DMS 273 treated with DMSO at 0.1 percent for 48 hours (cell line): ENCODE measurements at regions not wholly inside any gene's neighbourhood (a gene's known extent, or its start where the extent isn't known, plus 50 kb on each side); places are given as distances from the start of the nearest gene placed in this dataset.

Source experiments
- DNase-seq: peaks from one replicate; lab custom pipeline; 2025; lab: John Stamatoyannopoulos, UW

- no peak for DNase-seq
These were observed 133.3 kb downstream of the MGAT5B start for GRCh38 chr17:77001487-77001886.

DNA sequence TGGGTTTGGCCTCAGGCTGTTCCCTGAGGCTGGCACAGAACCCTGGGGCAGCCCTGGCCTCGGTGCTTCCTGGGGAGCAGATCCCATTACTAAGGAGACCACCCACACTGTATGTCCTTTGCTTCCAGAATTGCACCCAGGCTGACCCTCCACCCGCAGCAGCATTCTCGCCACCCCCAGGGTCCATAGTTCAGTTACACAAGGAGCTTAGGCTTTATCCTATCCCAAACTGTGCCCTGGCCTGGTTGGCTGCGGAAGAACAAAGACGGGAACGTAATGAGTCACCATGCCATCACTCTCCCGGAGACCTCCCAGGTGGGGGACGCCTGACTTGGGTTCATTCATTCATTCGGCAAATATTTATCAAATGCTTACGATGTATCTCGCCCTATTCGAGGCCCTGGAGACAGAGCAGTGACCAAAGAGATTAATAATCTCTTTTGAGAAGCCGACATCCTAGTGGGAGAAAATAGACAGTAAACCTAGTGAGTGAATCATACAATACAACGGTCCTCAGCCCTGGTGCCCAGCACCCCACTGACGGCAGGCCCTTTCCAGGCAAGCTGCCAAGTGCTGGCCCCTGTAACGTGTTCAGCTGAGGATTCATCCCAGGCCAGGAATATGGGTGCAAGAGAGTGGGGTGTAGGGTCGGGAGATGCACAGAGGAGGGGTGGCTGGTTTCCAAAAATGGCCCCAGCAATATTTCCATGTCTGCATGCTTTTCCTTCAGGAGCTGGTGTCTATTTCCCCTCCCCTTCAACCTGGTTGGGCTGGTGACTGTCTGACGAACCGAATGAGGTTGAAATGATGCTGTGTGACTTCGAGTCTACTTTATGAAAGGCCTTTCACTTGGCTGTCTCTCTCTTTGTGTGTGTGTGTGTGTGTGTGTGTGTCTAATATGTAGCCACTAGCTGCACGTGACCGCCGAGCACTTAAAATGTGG lies 134.2 kb downstream of the MGAT5B start:
- no peak for DNase-seq

- no peak for DNase-seq
These were observed 135.5 kb downstream of the MGAT5B start for GRCh38 chr17:77003699-77004098.

GRCh38 chr17:77006971-77007649 lies 133.7 kb upstream of the SEC14L1 start:
- no peak for DNase-seq

- no peak for DNase-seq
These were observed 130.9 kb upstream of the SEC14L1 start for GRCh38 chr17:77009877-77010276.

GRCh38 chr17:77010667-77011066 lies 130.1 kb upstream of the SEC14L1 start:
- DNase-seq = no peak

DNA sequence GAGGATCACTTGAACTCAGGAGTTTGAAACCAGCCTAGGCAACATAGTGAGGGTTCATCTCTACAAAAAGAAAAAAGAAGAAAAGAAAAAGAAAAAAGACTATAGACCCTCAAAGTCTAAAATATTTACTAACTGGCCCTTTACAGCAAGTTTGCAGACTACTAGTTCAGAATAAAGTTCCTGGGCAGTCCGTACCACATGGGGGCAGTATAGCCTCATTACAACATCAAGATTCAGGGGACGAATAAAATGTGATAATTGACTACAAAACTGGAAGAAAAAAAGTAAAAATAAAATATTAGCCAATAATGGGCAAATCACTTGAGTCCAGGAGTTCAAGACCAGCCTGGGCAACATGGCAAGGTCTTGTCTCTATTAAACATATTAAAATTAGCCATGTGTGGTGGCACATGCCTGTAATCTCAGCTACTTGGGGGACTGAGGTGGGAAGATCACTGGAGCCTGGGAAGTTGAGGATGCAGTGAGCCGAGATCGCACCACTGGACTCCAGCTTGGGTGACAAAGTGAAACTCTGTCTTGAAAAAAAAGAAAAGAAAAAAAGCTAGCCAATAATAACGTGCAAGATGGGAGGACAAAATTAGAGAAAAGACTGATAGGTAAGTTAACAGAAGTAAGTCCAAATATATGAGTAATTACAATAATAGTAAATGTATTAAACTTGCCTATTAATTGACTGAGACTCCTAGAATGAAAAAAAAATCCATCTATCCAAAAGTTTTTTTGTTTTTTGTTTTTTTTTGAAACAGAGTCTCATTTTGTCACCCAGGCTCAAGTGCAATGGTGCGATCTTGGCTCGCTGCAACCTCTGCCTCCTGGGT lies 129.4 kb upstream of the SEC14L1 start:
- DNase-seq = peak; percentile 33

DNA sequence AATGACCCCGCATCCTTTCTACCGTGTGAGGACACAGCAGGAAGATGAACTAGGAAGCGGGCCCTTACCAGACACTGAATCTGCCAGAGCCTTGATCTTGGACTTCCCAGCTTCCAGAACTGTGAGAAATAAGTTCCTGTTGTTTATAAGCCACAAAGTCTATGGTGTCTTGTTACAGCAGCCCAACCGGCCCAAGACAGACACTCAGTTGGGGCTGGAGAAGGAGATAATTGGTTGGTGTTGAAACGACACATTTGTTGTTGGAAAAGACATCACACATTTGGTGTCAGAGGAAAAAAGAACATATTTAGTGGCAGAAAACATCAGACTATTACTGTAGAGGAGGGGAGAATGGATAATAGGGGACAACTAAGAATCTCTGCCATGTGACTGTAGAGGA lies 122.3 kb upstream of the SEC14L1 start:
- DNase-seq = no peak

- no peak for DNase-seq
These were observed 120.8 kb upstream of the SEC14L1 start for GRCh38 chr17:77019893-77020379.

GRCh38 chr17:77020973-77021372 lies 119.8 kb upstream of the SEC14L1 start:
- DNase-seq = no peak

DNA sequence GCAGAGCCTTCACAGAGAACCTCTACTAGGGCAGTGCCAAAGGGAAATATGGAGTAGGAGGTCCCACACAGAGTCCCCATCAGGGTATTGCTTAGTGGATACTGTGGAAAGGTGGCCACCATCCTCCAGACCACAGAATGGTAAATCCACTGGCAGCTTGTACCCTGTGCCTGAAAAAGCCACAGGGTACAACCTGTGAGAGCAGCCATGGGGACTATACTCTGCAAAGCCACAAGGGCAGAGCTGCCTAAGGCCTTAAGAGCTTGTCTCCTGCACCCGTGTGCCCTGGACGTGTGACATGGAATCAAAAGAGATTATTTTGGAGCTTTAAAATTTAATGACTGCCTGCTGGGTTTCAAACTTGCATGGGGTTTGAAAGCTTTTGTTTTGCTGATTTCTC lies 118.0 kb upstream of the SEC14L1 start:
- no peak for DNase-seq

- no peak for DNase-seq
These were observed 115.0 kb upstream of the SEC14L1 start for GRCh38 chr17:77025781-77026180.

GRCh38 chr17:77027271-77027889 lies 113.4 kb upstream of the SEC14L1 start:
- DNase-seq = no peak

GRCh38 chr17:77028900-77029299 lies 111.9 kb upstream of the SEC14L1 start:
- no peak for DNase-seq

GRCh38 chr17:77032929-77033328 lies 107.8 kb upstream of the SEC14L1 start:
- no peak for DNase-seq

DNA sequence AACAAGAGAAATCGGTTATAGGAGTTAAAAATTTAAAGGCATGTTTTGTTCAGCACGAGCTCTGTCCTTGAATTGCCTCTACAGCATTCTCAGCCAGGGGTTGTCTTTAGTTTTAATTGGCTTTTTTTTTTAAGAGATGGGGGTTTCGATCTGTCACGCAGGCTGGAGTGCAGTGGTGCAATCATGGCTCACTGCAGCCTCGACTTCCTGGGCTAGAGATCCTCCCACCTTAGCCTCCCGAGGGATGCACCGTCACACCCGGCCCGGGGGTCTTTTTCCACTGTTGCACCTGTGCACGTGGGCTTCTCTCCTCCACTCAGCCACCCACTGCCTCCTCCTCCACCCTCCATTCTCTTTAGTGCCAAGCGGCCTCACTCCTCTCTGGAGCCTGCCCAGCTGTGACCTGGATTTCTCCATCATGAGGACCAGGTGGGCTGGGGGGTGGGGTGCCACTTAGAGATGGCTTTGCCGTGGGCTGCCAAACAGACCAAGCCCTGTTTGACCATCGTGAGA lies 106.8 kb upstream of the SEC14L1 start:
- no peak for DNase-seq

DNA sequence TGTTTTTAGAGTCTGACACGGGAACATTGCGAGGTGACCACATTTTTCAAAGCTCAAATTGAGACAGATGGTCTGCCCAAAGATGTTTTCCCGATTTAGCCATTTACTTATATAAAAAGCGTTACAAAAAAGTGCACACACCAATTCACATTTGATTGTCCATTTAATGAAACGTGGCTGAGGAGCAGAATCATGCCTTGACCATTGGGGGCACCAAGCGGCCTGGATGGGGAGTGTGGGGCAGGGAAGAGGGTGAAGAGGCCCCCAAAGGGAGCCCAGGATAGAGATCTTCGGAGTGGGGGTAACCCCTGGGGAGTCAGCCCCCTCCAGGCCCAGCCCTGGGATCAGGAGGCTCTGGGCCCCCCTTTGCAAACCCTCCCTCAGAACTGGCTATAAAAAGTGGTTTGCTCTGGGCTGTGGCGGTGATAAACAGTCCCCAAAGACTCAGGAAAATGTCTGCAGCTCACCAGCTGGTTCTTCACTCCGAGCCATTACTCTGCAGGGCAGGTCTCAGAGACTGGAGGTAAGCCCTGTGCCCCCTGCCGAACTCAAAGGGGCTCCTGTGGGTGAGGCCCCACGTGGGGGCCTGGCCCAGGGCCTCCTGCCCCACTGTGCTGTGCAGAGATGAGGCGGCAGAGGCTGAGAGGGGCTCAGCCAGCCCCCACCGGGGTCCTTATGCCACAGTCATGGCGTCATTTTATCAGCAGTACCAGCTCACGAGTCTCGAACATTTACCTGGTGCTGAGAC lies 105.9 kb upstream of the SEC14L1 start:
- DNase-seq = no peak

GRCh38 chr17:77035526-77035925 lies 105.2 kb upstream of the SEC14L1 start:
- no peak for DNase-seq

GRCh38 chr17:77036136-77036840 lies 104.5 kb upstream of the SEC14L1 start:
- no peak for DNase-seq

DNA sequence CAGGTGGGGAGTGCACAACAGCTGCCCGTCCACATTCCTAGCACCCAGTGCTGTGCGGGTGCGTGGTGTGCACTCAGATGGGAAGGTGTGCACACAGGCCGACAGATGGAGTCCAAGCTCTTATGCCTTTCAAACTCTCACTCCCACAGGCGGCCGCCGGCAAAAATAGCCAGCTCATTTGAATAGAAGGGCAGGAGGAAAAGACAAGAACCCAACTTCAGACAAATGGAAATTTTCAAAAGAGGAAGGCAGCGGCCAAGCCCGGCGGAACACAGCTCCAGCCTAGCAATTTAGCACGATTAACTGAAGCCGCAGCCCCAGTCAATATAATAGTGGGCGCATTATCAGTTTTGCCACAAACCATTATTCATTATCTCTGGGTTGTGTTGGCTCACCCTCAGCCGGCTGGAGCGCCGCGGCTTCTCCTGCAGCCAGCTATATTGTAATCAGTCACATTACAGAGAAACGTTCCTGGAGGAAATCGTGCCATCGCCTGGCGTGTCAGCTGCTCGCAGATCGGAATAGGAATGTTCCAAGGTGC lies 103.9 kb upstream of the SEC14L1 start:
- peak; percentile 46 for DNase-seq
